NCI-H2227 treated with DMSO at 0.1 percent for 48 hours (cell line): ENCODE measurements at regions not wholly inside any gene's neighbourhood (a gene's known extent, or its start where the extent isn't known, plus 50 kb on each side); places are given as distances from the start of the nearest gene placed in this dataset.
"Not testable (repeated sequence)": the region's sequence is repeated elsewhere in the genome, so short reads cannot be mapped to it uniquely, and the experiment has no call there.

Experiments
- DNase-seq: peaks from one replicate; lab custom pipeline; 2025; lab: John Stamatoyannopoulos, UW

- not testable (repeated sequence) for DNase-seq
These were observed 53.1 kb upstream of the HUNK start for GRCh38 chr21:31819692-31820091.

DNA sequence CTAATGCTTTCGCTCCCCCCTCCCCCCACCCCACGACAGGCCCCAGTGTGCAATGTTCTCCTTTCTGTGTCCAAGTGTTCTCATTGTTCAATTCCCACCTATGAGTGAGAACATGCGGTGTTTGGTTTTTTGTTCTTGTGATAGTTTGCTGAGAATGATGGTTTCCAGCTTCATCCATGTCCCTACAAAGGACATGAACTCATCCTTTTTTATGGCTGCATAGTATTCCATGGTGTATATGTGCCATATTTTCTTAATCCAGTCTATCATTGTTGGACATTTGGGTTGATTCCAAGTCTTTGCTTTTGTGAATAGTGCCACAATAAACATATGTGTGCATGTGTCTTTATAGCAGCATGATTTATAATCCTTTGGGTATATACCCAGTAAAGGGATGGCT lies 58.5 kb upstream of the HUNK start:
- not testable (repeated sequence) for DNase-seq

GRCh38 chr21:31813862-31814261 lies 59.0 kb upstream of the HUNK start:
- DNase-seq: no peak

GRCh38 chr21:31804008-31804394 lies 68.8 kb upstream of the HUNK start:
- no peak for DNase-seq

- no peak for DNase-seq
These were observed 69.5 kb upstream of the HUNK start for GRCh38 chr21:31803039-31804007.

DNA sequence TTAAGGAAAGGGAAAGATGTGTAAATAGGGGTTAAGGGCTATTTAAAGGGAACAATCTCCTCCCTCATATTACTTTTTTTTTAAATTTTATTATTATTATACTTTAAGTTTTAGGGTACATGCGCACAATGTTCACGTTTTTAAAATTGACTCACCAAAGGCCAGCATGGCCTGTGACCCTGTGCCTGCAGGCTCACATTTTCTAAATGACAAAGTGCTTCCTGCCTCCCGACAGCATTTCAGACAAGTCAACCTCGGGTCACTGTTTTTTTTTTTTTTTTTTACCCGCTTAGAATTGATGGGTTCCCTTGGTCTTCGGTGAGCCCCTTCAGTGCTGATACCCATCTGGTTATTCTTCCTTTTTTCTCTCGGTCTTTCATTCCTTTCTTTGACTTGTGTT lies 70.4 kb upstream of the SCAF4 start:
- no peak for DNase-seq

DNA sequence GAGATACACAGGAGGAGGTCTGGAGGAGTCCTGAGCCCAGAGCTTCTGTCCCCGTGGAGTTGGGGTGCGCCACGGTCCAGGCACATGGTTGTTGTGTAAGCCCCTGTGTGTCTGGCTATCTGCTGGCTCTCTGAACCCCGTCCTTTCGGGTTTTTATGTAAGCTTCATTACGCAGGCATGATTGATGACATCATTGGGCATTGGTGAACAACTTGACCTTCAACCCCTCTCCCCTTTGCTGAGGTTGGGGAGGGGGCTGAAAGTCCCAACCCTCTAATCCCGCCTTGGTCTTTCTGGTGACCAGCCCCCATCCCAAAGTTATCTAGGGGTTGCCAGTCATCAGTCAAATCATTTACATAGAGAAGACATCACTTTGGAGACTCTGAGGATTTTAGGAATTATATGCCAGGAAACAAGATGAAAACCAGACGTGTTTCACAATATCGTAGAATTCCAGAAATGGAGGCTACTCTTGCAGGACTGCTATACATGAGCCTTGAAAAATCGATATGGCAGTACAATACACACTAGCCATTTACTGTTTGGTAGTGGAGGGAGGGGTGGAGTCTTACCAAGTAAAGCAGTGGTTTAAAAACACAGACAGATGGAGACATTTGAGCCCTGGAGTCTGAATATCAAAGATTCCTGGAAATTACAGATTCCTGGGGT lies 69.8 kb upstream of the SCAF4 start:
- peak; percentile 50 for DNase-seq

- peak; percentile 38 for DNase-seq
These were observed 67.2 kb upstream of the SCAF4 start for GRCh38 chr21:31798842-31799704.

DNA sequence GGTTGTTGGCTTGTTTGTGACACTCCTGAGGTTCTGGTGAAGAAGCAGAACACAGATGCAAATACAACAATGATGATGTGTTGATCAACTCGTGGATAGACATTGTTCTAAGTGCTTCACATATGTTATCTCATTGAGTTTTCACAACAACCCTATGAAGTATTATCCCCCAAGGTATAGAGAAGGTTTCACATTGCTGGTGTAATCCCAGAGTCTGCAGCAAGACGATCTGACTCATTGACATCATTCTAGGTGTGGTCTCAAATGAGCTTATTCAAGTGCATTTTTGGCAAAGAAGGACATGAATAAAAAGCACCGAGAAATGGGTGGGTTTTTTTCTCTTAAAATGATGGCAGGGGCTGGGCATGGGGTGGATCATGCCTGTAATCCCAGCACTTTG lies 64.1 kb upstream of the SCAF4 start:
- no peak for DNase-seq

DNA sequence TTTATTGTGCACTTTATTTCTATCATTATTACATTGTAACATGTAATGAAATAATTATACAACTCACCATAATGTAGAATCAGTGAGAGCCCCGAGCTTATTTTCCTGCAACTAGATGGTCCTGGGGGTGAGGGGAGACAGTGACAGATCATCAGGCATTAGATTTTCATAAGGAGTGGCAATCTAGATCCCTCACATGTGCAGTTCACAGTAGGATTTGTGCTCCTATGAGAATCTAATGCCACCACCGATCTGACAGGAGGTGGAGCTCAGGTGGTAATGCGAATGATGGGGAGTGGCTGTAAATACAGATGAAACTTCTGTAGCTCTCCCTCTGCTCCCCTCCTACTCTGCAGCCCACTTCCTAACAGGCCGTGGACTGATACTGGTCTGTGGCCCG lies 58.5 kb upstream of the SCAF4 start:
- DNase-seq: not testable (repeated sequence)

DNA sequence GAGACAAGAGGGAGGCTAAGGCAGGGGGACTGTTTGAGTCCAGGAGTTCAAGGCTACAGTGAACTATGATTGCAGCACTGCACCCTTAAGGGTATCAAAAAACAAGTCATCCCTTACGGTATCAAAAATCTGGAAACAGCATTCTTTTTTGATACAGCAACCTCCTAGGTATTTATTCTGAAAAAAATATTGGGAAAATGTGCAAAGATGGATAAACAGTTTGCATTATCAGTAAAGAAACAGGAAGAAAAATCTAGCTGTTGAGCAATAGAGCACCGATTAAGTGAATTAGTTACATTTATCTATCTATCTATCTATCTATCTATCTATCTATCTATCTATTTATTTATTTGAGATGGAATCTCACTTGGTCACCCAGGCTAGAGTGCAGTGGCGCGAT lies 56.7 kb upstream of the SCAF4 start:
- no peak for DNase-seq

DNA sequence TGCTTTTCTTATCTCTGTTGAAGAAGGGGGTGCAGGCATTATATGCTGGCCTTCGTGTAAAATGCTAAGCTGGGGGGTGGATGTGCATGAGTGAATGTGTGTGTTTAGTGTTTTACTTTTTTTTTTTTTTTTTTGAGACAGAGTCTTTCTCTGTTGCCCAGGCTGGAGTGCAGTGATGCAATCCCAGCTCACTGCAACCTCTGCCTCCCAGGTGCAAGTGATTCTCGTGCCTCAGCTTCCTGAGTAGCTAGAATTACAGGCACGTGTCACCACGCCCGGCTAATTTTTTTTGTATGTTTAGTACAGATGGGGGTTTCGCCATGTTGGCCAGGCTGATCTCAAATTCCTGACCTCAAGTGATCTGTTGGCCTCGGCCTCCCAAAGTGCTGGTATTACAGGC lies 55.8 kb upstream of the SCAF4 start:
- DNase-seq: not testable (repeated sequence)

GRCh38 chr21:31786164-31786920 lies 54.4 kb upstream of the SCAF4 start:
- no peak for DNase-seq

- peak; percentile 62 for DNase-seq
These were observed 53.6 kb upstream of the SCAF4 start for GRCh38 chr21:31785237-31786163.

- DNase-seq: peak; percentile 79
These were observed 49.8 kb upstream of the SCAF4 start for GRCh38 chr21:31781737-31782136.
